GM11168 (cell line): ENCODE measurements at regions not wholly inside any gene's neighbourhood (a gene's known extent, or its start where the extent isn't known, plus 50 kb on each side); places are given as distances from the start of the nearest gene placed in this dataset.

Source experiments
- in situ Hi-C: fragments of 300-500 bp; cut with MboI; formaldehyde crosslinking; loops from one replicate; pipeline ENCODE4 v1.12.0; 2022; ENCODE audit warnings: low sequenced_read_pairs; ENCODE audit not compliant: unreplicated experiment

DNA sequence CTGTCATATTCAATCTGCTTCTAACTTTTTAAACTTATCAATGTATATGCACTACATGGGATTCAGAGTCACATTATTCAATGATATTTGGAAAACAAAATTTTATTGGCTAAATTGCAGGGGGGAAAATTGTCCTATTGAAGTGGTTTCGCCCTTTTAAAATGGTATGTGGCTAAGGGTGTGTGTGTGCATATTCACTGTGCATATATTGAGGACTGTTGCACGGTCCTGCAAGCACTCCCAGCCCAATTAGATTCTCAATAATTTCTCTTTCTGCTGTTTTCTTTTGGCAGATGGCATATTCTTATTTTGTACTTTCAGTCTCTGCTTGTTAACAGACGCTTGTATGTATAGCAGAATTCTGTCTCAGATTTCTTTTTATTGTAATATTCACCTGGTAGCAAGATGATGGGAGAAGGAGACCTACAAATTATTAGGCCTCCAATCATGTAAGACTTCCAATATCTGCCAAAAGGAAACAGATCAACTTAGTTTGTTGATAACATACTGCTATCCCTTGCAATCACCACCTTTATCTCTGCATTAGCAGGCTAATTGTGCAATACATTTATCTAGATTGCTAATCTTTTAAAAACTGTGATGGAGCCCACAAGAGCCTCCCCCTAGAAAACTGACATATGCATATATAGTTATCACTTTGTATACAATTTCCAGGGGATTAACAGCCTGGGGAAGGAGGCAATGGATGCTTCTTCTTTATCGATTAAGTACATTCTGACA is 411.5 kb downstream of the PLK2 start:
- in situ Hi-C loops: no loop called here

DNA sequence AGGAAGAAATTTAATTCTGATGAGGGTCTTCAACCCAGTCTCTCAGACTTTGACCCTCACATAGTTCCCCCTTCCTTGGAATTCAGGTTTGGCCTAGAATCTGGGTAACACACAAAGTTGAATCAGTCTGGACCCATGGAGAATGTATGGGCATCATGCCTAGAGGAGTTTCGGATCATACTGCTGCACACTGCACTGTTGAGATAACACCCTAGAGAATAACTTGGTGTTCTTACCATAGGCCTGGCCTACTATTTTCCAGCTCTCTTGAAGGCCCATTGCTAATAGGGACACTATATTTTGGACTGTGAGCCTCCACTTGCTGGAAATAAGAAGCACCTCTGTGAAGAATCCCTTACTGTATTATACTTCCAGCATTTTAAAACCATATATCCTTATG is 413.5 kb downstream of the PLK2 start:
- in situ Hi-C loops: no loop called here

DNA sequence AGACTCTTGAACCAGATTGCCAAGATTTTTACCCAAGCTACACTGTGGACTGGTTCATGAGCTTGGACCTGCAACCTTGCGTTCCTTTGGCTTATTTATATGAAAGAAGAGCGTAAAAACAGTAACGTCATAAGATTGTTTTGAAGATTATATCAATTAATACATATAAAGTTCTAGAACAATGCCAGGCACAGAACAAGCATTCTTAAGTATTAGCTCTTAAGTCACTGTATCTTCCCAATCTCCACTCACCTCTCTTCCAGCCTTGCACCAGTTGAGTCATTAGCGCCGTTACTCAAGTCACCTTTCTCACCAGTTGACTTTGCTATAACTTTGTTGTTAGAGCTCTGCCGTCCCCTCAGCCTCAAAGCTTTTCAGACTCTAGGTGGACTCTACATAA is 415.7 kb downstream of the PLK2 start:
- in situ Hi-C loops: no loop called here

DNA sequence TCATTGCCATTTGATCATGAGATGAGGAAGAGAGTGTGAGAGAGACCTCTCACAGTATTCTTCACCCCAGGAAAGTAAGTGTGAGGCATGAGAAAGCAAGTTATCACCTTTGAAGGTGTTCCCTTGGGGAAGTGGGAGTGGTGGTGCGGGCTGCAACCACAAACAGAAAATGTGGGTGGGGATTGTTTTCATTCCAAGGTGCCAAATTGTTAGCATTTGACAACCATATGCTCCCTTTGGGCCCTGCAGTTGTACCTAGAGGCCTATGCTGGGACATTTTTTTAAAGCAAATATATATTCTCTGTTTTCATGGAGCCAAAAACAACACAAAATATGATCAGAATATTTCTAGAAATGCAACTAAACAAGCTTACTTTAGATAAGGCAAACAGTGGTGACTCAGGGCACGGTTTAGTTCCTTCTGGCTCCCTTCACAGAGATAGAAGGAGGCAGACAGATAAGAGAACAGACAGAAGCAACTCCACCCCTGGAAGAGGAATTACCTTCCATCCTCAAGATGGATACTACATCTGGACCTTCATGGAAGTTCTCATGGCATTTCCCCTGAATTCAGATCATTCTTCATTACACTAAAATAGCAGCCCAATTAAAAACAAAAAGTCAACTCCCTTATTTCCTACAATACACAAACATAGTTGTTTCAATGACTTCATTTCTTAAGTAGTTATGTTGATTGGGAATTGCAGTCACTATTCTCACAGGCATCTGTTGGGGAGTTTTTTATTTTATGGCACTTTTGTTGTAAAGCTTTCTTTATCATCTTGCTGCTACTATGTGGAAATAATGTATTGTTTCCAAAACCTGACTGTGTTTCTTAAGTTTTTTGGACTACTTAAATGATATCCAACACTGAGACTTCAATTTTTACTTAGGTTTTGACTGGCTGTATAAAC is 416.6 kb downstream of the PLK2 start:
- in situ Hi-C loops: no loop called here

DNA sequence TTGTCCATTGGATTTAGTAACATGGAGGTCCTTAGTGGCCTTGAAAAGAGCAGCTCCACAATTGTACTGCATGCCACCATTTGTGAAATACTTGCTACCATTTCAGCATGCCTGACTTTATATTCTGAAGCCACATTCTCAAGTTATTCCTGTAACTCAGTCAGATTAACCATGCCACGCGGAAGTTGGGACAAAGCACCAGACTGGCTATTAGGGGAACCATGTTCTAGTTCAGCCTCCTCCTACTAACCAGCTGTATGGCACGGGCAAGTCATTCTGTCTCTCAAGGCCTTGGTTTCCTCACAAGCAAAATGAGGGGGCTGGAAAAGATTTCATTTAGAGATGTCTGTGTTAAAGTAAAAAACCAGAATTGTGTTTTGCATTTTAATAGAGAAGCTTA is 418.0 kb downstream of the PLK2 start:
- in situ Hi-C loops: no loop called here

DNA sequence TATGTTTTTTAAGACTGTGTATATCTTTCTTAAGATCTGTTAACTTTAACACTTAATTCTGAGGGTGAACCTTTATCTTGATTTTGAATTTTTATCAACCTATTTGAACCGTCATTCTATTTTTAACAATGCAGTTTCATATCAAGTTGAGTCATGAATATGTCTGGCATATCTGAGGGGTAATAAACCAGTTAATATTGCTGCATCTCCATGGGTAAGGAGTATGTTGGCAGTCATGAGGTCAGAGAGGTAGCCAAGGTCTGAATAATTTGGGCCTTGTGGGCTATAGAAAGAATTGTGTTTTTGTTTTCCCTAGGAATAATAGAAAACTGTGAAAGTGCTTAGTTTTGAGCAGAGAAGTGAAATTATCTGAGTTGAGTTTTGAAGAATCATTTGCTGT is 419.0 kb downstream of the PLK2 start:
- in situ Hi-C loops: no loop called here

DNA sequence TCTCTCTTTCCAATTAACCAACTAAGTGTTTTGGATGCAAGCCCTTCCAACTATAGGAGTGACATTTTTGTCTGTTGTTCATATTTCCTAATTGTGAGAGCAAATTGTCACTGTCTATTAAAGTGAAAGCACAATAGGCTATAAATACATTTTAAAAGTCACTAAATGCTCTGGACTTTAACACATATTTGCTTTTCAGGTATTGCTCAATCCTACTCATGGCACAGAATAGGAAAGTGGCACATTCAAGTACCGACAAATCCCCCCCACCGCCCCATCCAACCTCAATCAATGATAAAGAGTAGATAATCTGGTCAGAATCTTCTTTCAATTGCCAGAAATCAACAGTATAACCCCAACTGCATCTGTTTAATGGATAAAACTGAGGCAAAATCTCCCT is 419.8 kb downstream of the PLK2 start:
- in situ Hi-C loops: no loop called here

DNA sequence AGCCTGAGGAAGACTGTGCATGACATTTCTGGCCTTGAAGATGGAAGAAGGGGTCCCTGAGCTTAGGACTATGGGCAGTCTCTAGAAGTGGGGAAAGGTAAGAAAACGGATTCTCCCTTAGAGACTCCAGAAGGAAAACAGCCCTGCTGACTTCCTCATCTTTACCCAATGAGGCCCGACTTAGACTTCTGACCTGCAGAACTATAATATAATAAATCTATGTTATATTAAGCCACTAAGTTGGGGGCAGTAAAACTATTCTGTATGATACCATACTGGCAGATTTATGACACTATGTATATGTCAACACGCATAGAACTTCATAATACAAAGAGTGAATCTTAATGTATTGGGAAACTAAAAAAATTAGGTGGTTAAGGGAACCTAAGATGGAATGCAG is 422.0 kb downstream of the PLK2 start:
- in situ Hi-C loops: no loop called here

DNA sequence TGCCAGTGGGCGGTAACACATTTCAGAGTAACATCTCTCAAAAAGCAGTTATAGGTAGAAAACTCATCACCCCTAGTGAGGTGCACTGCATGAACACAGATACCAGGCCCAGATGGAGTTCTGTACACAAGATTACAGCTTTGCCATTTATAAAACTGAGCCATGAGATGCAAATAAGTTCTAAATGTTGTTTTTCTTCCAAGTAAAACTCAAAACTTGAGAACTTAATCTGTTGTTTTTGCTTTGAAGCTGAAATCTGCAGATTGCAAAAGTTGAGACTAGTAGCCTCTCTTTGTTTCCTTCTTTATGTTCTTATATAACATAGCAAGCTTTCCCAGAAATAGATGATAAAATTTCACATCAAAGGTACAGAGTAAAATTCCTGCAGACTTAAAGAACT is 434.1 kb downstream of the PLK2 start:
- in situ Hi-C loops: no loop called here

DNA sequence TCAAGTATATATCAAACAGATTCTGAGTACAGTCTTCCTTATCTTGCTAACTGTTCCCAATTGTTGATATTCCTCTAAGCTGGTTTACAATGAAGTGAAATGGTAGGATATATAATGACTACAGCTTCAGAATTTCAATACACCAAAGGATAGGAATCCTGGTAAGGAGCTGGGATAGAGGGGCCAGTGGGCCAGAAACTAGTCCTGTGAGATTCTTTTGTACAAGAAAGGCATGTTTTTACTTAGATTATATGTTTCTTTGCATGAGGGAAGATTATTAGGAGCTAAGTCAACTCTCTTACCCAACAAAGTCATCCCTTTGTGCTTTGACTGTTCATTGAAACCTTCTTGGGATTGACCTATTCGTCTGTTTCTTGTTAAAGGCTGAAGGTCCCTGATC is 435.7 kb downstream of the PLK2 start:
- in situ Hi-C loops: no loop called here

DNA sequence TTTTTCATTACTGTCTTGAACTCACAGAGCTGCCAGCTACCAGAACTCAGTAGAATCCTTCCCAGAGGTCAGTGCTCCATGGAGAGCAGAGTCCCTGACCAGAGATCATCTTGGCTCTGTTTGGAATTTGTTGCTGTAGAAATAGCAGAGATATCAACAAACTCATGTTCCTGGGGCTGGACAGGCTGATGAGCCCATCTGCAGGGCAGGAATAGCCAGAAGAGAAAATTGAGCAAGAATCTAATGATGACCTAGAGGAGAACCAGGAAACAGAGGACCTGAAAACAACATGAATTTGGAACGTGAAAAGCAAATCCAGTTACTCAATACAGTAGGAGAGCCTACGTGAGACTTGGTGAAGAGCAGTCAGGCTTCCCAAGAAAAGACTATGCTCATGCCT is 437.8 kb downstream of the PLK2 start:
- in situ Hi-C loops: no loop called here

DNA sequence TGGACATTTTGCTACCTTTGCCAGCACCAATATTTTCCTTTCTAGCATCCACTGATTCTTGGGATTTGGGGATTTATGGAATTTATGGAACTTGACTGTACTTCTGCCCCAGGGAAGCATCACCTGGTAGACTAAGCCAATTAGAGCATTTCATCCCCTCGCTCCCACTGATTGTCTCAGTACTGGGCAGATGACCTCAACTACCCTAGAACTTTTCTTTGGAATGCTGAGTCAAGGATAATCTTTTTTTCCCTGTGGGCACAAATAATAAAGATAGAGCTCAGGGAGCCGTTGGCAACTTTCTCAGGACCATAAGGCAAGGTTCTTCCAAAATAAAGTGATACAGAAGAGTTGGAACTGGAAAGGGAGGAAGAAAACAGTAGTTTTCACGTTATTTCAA is 438.4 kb downstream of the PLK2 start:
- in situ Hi-C loops: no loop called here

DNA sequence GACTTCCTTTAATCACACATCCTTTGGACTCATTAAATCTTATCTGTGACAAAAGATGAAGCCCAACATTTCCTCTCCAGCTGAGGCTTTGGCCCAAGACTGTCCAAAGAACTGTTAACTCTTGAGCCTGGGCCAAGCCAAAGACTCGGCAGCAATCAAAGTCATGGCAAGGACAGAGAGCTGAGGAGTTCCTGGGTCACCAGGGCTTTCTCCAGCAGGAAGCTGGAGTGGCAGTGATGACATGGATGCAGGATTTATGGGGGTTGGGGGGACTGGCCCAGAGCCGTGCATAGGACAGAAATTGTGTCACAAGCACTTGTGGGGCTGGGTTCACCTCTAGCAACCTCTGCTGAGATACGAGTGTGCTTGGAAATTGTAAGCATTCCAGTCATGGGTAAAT is 440.3 kb downstream of the PLK2 start:
- in situ Hi-C loops: no loop called here

DNA sequence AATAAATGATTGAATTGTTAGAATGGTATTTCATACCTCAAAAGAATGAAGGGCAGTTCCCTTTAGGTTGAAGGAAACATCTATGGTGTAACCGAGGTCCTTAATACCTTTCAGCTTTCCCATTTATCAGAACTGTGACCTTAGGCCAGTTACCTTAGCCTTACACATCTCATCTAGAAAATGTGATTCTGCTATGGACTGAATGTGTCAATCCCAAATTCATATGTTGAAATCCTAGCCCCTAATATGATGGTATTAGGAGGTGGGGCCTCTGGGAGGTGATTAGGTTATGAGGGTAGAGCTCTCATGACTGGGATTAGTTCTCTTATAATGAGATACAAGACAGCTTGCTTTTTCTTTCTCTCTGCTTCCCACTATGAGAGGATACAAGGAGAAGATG is 441.9 kb downstream of the PLK2 start:
- in situ Hi-C loops: no loop called here

DNA sequence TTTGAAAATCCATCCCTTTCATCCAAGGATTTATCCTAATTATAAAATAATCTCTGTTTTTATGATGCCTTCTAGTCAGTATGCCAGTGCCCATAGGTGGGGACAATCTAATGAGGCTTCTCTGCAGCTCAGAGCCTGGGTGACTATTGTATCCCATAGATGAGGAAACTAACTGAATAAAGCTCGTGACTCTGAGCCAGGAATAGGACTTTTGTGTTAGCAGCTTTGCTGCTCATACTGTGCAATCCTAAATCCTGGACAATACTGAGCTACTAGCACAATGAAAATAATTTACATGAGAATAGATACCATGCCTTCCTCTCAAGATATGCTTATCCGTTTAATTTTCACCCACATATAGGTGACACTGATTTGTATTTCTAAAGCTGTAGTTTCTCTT is 443.0 kb downstream of the PLK2 start:
- in situ Hi-C loops: no loop called here

DNA sequence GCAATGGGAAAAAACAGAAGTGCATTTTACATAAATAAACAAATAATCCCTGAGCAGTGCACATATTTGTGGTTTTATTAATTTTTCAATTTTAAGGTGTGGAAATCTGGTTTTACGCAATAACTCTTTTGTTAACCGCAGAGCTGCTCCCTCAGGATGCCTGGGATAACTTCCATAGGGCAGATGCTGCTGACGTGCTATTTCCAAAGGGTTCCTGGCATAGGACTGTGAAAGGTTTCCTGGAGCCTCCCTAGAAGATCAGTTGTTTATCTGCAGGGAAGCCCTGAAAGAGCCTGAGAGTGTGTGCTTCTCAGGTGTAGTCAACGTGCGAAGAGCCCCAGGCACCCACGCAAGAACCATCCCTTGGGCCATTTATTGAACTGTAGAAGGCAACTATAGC is 443.5 kb downstream of the PLK2 start:
- in situ Hi-C loops: no loop called here

DNA sequence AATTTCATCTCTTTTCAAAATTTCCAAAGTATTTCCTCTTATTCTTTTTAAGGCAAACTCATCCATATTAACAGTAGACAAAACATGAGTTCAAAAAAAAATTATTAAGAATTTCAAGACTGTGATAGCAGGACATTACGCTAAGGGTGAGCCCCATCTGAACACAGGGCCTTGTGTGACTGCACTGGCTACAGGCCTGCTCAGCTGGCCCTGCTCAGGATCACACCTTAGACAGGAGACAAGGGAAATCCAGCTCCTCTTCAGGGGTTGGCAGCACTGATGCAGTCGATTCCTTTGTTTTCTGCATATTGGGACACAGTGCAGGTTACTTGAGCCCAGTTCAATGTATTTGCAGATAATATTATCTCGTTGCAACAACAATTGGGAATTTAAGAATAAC is 444.7 kb downstream of the PLK2 start:
- in situ Hi-C loops: no loop called here

DNA sequence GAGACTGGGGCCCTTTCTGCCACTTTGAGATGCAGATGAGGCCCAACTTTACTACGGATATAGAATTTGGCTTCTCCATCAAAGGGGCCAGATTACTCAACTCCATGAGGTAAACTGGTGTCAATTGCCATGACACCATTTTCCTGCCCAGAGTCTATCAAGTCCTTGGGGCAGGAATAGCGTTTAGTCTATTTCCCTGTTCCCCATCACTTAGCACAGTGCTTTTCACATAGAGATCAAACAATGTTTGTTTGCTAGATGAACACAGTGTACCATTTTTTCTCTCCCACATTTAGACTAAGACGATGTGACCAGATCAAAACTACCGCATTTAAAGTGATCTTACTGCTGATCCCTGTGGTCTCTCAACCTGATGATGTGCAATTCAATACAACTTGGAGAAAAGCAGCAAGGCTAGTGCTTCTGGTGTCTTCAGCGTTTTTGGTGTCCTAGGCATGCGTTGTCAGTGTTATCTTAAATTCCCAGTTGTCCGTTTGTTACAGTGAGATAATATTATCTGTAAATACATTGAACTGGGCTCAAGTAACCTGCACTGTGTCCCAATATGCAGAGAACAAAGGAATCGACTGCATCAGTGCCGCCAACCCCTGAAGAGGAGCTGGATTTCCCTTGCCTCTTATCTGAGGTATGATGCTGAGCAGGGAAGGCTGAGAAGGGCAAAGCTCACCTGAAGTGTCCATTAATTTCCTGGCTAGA is 446.2 kb downstream of the PLK2 start:
- in situ Hi-C loops: no loop called here

DNA sequence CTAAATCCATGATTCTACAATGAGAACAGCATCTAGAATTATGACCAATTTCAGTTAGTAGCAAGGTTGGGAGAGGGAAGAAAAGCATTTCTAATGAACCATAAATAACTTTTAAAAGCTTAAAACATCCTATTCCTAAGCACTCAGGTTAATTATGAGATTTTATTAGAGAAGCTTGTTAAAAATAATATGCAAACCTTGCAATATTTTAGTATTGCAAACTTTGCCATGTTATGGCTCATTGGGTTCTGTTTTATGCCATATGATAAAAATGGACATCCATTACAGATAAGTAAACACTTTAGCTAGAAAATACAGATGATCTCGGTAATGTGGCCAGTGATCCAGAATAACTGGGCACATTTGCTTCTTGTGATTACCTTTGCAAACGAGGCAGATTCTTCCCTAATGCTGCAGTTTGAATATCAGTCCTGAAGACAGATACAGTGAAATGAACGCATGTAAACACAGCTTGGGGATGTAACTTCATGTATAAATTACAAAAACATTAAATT is 447.0 kb downstream of the PLK2 start:
- in situ Hi-C loops: no loop called here

DNA sequence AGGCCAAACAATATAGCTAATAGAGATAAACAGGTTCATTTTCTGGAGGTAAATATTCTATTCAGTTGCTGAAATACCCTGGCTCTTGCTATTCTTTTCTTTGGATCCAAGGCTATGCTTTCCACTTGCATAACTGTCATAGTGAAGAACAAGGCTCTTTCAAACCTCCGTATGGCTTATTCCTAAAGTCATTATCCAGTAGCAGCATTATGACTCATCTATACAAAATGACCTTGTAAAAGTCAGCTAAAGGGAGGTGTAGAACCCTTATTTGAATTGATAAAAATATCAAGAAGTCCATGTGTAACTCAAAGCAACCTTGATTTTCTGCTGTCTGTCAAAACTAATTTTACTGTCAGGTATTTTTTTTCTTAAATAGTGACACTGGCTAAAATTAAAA is 447.8 kb downstream of the PLK2 start:
- in situ Hi-C loops: no loop called here

DNA sequence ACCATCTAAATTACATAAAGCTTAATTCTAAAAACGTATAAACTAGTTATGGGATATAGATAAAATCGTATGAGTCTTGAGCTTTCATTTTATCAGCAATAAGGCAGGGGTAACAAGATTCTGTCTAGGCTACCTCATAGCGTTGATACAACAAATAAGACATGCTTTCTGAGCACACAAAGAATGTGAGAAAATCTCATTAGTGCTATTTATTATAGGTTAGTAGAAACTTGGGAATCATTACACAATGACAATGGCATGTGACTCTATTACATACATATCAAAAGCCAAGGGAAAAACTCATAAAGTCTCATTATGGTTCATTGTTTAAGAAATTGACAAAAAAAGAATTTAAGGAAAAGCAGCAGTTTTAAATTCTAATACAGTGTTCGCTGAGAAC is 448.6 kb downstream of the PLK2 start:
- in situ Hi-C loops: no loop called here
